GM19395 (cell line): ENCODE measurements at regions not wholly inside any gene's neighbourhood (a gene's known extent, or its start where the extent isn't known, plus 50 kb on each side); places are given as distances from the start of the nearest gene placed in this dataset.

ENCODE experiments used
- ATAC-seq: cut with Tn5 transposase; IDR thresholded peaks from one replicate; pipeline ENCODE4 v1.9.1; 2021; ENCODE audit warnings: mild to moderate bottlenecking, moderate library complexity; ENCODE audit not compliant: unreplicated experiment

DNA sequence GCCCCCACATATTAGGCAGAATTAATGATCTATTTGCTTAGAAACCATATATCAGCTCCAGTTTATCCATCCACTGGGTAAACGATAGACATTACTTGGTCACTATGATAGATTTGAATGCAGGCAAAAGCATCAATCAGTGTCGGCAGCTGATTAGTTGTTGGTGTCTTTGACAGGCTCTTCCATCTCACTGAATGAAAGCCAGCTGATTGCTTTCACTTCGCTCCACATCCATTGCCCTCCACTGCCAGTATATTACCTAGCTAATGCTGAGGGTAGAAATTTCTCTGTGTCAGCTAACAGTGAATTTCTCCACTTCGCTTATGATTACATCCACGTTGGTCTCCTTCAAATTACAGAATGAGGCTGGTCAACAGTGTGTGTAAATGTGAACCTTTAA, 821.3 kb upstream of the TYRP1 start:
- no peak for ATAC-seq

DNA sequence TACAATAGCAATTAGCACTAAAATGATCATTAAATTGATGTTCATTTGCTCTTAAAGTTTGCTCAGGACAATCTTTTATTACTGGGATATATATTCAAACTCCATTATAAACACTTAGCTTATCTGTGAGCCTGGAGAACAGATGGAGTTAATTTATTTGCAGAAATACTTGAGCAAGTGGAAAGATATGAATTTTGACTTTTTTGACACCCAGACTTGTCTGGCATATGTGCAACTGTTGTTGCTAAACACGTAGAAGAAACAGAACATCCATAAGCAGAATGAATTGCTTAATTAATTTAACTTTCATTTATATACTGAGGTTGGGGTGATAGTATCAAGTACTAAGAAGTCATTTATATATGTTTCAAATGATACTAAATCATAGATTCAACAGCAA, 820.7 kb upstream of the TYRP1 start:
- no peak for ATAC-seq

DNA sequence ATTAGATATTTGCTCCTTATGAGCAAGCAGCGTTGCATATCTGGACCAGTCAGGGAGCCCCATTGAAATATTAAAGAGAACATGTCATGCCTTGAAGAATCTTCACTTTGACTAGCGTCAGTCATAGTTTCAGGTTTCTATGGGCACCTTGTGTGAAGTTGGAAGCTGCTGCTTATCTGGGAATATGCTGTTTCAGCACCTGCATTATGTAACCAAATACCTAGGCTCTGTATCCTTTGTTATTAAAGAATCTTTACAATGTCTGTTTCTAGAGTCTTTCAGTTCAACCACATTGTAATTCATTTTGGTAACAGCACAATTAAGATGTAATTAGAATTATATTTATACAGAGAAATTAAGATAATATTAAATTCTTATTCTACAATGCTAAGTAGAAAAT, 818.8 kb upstream of the TYRP1 start:
- no peak for ATAC-seq

DNA sequence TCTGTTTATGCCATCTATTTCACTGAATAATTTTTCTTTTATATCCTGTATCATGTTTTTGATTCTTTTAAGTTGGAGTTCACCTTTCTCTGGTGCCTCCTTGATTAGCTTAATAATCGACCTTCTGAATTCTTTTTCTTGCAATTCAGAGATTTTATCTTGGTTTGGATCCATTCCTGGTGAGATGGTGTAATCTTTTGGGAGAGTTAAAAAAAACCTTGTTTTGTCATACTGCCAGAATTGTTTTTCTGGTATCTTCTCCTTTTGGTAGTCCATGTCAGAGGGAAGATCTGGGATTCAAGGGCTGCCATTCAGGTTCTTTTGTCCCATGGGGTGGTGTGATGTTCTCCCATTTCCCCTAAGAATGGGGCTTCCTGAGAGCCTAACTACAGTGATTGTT, 800.8 kb upstream of the TYRP1 start:
- no peak for ATAC-seq

DNA sequence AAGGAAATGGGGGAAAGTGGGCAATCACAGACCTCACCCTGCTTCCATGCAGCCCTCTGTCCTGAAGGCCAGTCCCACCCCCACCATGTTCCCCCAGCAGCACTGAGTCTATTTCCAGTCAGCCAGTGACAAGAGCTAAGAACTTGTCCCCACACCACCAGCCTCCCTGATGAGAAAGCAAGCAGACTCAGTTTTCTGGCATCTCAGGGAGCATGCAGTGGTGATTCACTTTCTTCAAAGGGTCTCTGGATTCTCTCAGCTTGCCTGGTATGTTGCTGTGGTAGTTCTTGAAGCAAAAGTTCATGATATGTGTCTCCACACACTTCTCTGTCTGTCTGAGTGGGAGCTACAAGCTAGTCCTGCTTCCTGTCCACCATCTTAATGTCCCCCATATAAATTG, 799.9 kb upstream of the TYRP1 start:
- ATAC-seq: no peak

DNA sequence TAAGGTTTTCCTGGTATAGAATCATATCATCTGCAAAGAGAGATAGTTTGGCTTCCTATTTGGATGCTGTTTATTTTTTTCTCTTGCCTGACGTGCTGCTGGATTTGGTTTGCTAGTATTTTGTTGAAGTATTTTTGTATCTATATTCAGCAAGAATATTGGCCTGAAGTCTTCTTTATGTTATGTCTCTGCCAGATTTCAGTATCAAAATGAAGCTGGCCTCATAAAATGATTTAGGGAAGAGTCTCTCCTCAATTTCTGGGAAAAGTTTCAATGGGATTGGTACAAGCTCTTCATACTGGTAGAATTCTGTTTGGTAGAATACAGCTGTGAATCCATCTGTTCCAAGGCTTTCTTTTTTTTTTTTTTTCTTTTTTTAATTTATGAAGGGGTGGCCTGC, 799.0 kb upstream of the TYRP1 start:
- ATAC-seq: no peak

DNA sequence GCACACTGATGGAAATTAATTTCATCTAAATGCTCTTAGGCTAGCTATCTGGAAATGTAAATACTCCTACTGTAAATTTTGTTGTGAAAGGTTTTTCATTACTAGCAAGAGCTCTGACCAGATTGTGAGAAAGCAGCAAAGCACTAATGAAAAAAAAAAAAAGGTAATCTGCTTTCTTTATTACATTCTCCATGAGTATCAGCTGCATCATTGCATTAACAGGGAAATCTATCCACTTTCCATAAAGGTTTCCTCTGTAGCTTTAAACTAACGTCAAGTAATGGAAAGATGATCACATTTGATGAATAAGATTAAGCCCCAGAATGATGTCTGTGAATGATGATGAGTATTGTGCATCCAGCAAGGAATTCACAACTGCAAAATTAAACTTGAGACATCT, 790.6 kb upstream of the TYRP1 start:
- ATAC-seq: no peak

DNA sequence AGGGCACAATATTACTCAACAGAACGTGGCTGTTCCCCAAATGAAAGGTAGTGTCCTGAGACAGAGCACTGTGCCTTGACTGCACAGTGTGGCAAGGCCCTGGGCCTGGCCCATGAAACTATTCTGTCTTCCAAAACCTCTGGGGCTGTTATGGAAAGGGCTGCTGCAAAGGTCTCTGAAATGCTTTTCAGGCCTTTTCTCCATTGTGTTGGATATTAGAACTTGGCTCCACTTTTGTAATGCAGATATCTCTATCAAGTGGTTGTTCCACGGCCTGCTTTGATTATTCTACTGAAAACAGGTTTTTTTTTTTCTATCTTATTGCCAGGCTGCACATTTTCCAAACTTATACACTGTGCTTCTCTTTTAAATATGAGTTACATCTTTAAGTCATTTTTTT, 777.5 kb upstream of the TYRP1 start:
- ATAC-seq: no peak

DNA sequence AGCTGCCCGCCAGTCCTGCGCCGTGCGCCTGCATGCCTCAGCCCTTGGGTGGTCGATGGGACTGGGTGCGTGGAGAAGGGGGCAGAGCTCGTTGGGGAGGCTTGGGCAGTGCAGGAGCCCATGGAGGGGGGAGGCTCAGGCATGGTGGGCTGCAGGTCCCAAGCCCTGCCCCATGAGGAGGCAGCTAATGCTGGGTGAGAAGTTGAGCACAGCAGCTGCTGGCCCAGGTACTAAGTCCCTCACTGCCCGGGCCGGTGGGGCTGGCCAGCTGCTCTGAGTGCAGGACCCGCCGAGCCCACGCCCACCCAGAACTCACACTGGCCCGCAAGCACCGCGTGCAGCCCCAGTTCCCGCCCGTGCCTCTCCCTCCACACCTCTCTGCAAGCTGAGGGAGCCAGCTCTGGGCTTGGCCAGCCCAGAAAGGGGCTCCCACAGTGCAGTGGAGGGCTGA, 764.3 kb upstream of the TYRP1 start:
- no peak for ATAC-seq

DNA sequence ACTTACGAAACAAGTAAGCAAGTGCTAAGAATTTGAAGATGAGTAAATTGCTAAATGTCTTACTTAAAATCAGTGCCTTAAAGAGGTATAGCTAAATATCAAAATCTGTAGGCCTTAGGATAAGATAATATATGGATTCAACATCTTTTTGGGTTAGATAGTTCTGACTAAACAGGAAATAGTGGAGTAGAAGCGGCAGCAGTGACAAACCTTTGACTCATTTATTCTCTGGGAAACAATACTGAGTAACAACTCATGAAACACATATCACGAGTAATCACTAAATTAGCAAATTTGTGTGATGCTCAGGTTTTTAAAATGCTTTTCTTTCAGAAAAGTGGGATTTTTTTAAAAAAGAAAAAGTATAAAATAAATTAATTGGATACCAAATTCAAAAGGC, 762.1 kb upstream of the TYRP1 start:
- ATAC-seq: no peak

DNA sequence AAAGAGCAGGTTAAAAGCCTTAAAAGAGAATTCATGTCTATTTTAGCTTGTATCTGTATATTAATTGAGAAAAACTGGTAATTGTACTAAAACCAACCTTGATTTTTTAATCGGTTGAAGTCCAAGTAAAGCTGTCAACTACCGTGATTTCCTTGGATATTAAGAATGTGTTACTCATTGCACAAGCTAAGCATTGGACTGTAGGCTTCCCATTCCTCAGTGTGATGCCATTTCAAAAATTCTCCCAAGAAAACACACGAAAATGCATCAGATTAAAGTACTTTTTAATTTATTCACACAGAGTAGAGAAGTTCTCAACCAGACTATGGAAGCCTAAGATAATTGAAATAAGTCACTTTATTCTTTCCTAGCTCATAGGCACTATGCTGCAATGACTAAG, 761.4 kb upstream of the TYRP1 start:
- ATAC-seq: no peak

DNA sequence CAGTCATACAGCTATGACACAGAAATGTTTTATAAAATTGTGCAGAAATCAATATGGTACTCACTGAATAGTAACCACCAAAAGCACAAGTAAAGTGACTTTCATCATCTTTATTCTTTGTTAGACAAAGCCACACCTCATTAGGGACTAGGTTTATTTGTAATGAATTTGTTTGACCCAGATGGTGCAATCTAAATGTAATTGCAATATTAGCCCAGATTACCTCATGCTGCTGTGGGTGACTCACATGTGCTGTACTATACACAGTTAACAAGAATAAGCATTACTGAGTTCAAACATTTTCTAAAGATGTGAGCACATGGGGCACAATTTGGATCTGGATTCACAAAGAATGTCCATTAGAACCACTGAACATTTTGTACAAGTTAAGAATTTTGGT, 759.3 kb upstream of the TYRP1 start:
- ATAC-seq: no peak

DNA sequence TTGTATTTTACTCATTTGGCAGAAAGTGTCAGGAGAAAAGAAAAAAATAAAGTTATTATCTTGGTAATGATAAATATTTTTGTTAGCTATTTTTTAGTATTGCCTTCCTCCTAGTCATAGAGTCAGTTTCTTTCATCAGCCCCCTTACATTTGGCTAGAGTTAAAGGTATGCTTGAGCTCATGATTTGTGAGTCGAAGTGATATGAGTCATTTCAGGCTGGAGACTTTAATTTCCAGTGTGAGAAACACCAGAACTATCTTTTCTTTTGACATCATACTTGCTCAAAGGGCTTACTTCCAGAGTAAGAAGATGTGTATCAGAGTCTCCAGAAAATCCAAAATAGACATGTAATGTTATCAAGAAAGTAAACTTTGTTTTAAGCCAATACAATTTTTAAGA, 746.7 kb upstream of the TYRP1 start:
- ATAC-seq: no peak

DNA sequence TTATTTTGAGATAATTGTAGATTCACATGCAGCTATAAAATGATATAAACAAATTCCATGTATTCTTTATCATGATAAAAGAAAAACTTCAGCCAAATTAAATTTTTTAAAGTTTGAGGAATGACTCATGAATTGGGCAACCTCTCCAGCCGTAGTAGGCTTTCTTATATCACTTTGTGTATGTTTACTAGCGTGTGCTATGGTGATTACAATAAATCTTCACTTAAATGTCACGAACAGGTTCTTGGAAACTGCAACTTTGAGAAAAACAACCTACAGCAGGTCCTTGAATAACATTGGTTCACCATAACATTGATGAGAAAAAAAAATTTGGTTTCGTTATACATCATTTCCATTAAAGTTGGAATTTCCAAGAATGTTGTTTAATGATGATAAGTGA, 730.9 kb upstream of the TYRP1 start:
- no peak for ATAC-seq

DNA sequence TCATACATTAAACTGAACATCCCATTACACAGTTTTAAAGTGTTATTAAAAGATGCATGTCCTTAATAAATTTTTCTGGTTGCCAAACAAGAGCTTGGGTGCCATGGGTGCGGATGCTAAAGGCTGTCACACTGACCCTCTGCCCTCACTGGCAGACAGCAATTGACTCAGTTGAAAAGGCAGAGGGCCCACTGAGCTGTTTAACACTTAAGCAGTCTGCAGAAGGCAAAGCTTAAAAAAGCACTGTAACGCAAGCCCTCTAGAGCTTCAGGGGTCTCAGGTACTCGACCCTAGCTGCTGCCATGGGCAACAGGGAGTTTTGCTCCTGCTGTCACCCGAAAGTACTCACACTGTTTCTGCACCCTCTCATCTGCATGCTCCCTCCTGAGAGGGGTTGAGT, 726.4 kb upstream of the TYRP1 start:
- ATAC-seq: no peak

DNA sequence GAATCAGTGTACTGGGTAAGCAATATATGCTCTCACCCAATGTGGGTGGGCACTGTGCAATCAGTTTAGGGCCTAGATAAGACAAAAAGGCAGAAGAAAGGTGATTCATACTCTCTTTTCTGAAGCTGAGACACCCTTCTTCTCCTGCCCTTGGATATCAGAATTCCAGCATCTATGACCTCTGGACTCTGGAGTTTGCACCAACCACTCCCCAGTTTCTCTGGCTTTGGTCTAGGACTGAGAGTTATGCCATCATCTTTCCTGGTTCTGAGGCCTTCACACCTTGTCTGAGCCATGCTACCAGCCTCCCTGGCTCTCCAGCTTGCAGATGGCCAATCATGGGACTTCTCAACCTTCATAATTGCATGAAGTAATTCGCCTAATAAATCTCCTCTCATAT, 724.6 kb upstream of the TYRP1 start:
- ATAC-seq: no peak

DNA sequence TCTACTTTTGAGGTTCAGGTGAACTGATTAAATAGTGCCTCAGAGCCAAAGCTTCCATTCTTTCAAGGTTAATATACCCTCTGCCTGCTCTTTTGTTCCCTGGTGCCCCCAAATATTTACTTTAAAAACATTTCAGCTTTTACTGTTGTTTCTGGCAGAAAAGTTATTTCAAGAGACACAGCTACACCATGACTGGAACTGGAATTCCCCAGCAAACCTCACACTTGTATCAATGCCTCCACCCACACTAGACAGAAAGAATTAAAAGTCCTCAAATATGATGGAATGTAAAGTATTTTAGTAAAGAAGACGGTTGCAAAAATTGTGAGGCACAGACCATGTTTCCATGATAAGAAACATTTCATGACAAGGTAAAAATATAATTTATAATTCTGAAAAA, 720.2 kb upstream of the TYRP1 start:
- no peak for ATAC-seq

DNA sequence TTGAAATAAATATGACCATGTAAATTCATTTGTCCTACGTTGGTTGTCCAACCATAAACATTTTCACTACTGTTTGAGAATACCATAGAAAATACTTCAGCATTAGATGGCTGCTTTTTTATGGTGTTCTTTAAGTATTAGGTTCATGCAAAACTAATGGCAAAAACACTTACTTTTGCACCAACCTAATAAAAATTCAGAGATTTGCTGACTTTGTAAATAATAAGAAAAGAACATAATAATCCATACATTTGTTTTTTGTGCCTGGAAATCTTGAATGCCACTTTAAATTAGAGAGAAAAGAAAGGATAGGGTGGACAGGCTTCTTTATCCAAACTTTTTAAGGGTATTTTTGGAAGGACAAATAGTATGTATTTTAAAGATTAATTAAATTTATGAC, 719.7 kb upstream of the TYRP1 start:
- ATAC-seq: no peak

DNA sequence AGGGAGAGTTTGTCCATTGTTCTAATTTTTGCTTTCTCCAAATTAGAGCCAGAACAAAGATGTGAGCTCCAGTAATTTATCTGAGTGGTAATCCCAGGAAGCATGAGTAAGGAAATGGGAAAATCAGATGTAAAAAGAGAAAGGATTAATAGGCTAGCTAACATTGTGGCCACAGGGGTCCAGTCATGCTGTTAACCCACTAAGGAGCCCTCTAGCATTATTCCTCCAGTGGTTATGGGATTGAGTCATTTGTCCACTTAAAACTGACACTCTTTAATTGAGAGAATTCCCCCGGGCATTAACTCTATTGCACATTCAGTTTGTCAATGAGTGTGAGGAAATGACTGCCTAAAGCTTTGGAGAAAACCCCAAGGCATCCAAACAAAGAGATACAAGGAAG, 700.3 kb upstream of the TYRP1 start:
- ATAC-seq: no peak

DNA sequence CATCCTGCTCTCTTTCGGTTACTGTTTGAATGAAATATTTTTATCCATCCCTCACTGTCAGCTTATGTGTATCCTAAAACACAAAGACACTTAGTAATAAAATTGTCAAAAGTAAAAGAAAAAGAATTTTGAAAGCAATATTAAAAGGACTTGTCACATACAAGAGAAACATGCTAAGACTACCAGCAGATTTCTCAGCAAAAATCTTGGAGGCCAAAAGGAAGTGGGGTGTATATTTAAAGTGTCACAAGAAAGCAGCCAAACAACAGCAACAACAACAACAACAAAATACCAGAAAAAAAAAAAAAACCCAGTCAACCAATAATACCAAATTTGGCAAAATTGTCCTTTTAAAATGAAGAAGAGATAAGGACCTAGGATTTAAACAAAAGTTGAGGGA, 678.7 kb upstream of the TYRP1 start:
- no peak for ATAC-seq

DNA sequence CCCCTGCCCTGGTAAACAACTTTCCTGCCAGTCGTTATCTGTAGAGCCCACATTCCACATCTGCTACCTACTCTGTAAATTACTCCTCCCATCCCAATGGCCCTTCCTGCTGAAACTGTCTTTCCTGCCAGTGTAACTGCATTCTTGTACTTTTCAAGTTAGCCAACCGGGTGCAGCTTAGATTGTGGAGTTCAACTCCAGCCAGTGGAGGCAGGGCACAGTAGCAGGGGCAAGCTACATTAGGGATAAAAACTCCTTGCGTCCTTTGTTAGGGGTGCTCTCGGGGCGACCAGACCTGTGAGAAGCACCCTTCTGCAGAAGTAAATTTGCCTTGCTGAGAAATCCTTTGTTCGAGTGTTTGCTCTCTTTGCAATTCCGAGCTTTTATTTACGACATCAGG, 639.0 kb upstream of the TYRP1 start:
- ATAC-seq: no peak

DNA sequence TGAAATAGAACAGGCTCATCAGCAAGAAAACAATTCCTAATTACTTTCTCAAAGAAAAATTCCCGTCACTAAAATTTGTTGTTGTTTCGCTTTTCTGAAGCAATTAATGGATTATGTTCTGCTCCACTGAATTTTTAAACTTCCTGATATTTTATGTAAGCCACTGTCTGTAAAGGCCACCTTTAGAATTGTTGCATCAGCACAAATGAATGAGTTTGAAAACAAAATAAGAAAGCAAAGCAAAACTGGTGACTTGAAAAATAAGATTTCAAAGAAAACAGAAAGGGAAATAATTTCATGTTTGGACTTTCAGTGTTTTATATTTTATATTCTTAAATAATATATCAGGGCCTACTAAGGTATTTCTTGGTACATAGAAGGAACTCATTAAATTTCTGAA, 636.3 kb upstream of the TYRP1 start:
- no peak for ATAC-seq

DNA sequence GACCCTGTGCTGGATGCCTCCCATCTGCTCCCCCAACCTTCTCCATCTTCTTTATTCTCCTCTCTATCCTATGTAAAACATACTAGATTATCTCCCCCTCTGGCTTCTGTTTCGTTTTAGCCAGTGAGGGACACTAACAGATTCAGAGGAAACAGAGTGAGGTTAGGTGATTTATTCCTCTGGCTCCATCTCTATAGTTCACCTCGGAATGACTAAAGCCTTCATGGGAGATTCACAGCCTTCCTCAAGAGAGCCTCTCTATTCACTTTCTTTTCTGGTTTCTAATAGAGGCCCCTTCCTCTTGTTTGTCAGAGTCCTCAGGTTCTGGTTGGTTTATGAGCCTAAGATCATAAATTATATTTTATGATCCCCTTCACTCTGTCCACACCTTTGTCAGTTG, 633.1 kb upstream of the TYRP1 start:
- ATAC-seq: no peak

DNA sequence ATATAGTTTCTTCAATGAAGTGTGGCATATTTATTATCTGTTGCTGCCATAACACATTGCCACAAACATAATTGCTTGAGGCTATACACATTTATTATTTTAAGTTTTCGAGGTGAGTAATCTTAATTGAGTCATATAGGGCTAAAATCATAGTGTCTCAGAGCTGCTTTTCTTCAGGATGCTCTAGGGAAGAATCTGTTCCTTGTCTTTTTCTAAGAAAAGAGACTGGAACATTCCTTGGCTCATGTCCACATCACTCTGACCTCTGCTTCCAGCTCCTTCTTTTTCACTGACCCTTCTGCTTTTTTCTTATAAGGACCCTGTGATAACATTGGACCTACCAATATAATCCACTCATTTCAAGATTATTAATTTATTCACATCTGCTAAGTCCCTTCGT, 632.4 kb upstream of the TYRP1 start:
- no peak for ATAC-seq
